Loucy (cell line): ENCODE measurements at regions not wholly inside any gene's neighbourhood (a gene's known extent, or its start where the extent isn't known, plus 50 kb on each side); places are given as distances from the start of the nearest gene placed in this dataset.

Source experiments
- EZH2phosphoT487 ChIP-seq: fragments of 200-600 bp; IDR thresholded peaks from 2 replicates; pipeline ENCODE4 v1.6.1; 2018; ENCODE audit warnings: antibody characterized with exemption, mild to moderate bottlenecking, moderate library complexity, borderline replicate concordance
- TF ChIP-seq, protein P1 (sequence below): fragments of 200-600 bp; sonication (generic); conservative IDR thresholded peaks from 2 replicates; pipeline ENCODE4 v1.5.1; 2014; ENCODE audit warnings: mild to moderate bottlenecking, antibody characterized with exemption, low read length

DNA sequence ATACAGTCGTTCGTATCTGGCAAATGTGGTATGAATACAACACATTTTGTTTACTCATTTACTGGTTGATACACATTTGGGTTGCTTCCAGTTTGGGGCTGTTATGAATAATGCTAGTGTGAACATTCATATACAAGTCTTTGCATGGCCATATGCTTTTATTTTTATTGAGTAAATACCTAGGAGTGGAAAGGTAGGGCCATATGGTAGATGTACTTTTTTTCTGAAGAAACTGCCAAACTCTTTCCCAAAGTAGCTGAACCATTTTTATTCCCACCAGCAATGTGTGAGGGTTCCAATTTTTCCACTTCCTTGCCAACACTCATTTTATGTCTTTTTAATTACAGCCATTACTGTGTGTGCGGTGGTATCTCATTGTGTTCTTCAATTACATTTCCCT lies 496.2 kb upstream of the NRXN1 start:
- TF ChIP-seq, protein P1, sequence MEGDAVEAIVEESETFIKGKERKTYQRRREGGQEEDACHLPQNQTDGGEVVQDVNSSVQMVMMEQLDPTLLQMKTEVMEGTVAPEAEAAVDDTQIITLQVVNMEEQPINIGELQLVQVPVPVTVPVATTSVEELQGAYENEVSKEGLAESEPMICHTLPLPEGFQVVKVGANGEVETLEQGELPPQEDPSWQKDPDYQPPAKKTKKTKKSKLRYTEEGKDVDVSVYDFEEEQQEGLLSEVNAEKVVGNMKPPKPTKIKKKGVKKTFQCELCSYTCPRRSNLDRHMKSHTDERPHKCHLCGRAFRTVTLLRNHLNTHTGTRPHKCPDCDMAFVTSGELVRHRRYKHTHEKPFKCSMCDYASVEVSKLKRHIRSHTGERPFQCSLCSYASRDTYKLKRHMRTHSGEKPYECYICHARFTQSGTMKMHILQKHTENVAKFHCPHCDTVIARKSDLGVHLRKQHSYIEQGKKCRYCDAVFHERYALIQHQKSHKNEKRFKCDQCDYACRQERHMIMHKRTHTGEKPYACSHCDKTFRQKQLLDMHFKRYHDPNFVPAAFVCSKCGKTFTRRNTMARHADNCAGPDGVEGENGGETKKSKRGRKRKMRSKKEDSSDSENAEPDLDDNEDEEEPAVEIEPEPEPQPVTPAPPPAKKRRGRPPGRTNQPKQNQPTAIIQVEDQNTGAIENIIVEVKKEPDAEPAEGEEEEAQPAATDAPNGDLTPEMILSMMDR = no peak
- no peak for TF ChIP-seq EZH2phosphoT487
